CD4-positive, CD25-positive, alpha-beta regulatory T cell (primary cell): ENCODE measurements at regions not wholly inside any gene's neighbourhood (a gene's known extent, or its start where the extent isn't known, plus 50 kb on each side); places are given as distances from the start of the nearest gene placed in this dataset.
"Not testable (repeated sequence)": the region's sequence is repeated elsewhere in the genome, so short reads cannot be mapped to it uniquely, and the experiment has no call there.

ENCODE experiments used
- ATAC-seq, 2 donors: fragments of 150-1000 bp; cut with Tn5 transposase; one replicate each; pipeline ENCODE4 v1.10.0; 2021; ENCODE audit warnings: low read depth in 2 of 2, moderate number of reproducible peaks in 2 of 2, moderate library complexity in 1 of 2
- DNase-seq, 3 donors: peaks; one replicate each; pipeline versions ENCODE4 v3.0.0 to v3.0.0-alpha.2; 2012 to 2022; ENCODE audit warnings: mixed read lengths in 1 of 3
- H3K27ac ChIP-seq: one replicate; pipeline ENCODE4 v1.7.0; 2013; ENCODE audit warnings: mild to moderate bottlenecking, low read length; ENCODE audit not compliant: insufficient read depth, poor library complexity, severe bottlenecking
- H3K27me3 ChIP-seq: one replicate; pipeline ENCODE4 v1.7.0; 2013; ENCODE audit warnings: low read length; ENCODE audit not compliant: control insufficient read depth, insufficient read depth
- H3K36me3 ChIP-seq: one replicate; pipeline ENCODE4 v1.7.0; 2013; ENCODE audit warnings: mild to moderate bottlenecking, low read length, moderate library complexity; ENCODE audit not compliant: control insufficient read depth, insufficient read depth
- H3K4me1 ChIP-seq: 2 replicates; pipeline ENCODE4 v1.7.0; 2013; ENCODE audit warnings: mild to moderate bottlenecking, low read length; ENCODE audit not compliant: insufficient read depth, control insufficient read depth, poor library complexity, severe bottlenecking
- H3K4me3 ChIP-seq: one replicate; pipeline ENCODE4 v1.7.0; 2013; ENCODE audit warnings: low read depth, mild to moderate bottlenecking, low read length, moderate library complexity
- H3K9me3 ChIP-seq, 2 experiments: 1 replicate in 1 of 2; 2 replicates in 1 of 2; pipeline ENCODE4 v1.7.0; 2013; ENCODE audit warnings: low read length in 2 of 2, mild to moderate bottlenecking in 1 of 2, moderate library complexity in 1 of 2; ENCODE audit not compliant: control insufficient read depth in 2 of 2
- H3K27ac Mint-ChIP-seq, 3 donors: one replicate each; pipeline ENCODE4 v1.8.0; 2020 to 2022; ENCODE audit warnings: mild to moderate bottlenecking in 3 of 3, mixed read lengths in 3 of 3, moderate library complexity in 2 of 3
- H3K27me3 Mint-ChIP-seq: one replicate; pipeline ENCODE4 v1.8.0; 2022; ENCODE audit warnings: mild to moderate bottlenecking, mixed read lengths
- H3K36me3 Mint-ChIP-seq: one replicate; pipeline ENCODE4 v1.8.0; 2020; ENCODE audit warnings: mixed read lengths
- H3K4me1 Mint-ChIP-seq, 4 donors: one replicate each; pipeline ENCODE4 v1.8.0; 2020 to 2022; ENCODE audit warnings: mixed read lengths in 4 of 4, mild to moderate bottlenecking in 1 of 4
- H3K4me3 Mint-ChIP-seq, 4 donors: one replicate each; pipeline ENCODE4 v1.8.0; 2020 to 2022; ENCODE audit warnings: mild to moderate bottlenecking in 4 of 4, mixed read lengths in 4 of 4, moderate library complexity in 3 of 4
- H3K9me3 Mint-ChIP-seq, 7 donors: one replicate each; pipeline ENCODE4 v1.8.0; 2020 to 2022; ENCODE audit warnings: mixed read lengths in 7 of 7, mild to moderate bottlenecking in 3 of 7, moderate library complexity in 2 of 7

DNA sequence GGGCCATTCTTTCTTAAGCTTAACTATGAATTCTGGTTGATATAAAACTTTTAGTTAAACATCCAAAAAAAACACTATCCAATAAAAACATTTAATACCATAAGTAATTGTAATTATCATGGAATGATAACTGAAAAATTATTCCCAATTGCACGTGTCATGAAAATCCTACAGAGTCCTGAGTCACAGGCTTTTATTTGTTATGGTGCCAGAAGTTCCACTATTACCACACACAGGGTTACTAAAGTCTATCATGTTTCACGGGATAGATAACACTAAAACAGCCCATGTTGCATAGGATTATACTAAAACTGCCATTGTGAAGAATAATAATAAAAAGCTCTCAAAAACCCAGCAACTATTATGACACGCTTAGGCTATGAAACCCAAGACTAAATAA, 1381.8 kb downstream of the EFNA5 start:
- H3K4me3 Mint-ChIP-seq = no peak overlapping the region
- ATAC-seq = no peak

DNA sequence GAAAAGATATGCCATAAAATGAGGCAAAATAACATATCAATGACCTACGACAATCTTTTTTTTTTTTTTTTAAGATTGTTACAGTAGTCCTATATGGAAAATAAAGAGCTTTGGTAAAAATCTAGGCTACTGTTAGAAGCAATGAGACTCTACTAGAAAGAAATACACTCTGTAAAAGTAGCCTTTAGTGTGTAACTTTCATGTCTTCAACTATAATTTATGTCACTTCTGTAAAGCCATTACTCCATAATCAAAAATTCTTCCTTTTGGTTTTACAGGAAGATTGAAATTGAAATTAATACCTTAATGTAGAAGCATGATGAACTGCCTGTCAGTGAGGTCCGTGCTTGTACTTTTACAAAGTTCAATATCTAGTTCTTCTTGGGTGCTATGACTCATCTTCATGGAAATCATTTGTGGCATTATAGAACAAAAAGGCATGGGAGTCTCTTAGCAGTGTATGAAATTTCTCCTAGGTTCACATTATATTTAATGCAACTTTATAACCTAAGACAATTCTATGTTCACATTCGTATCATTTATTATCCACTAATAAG, 1393.1 kb downstream of the EFNA5 start:
- peaks cover 0 to 5% (median under 1%) of the 10 kb centered on the region in 7 donors for H3K9me3 Mint-ChIP-seq
- Histone ChIP-seq H3K4me3 (no peak overlapping the region), H3K36me3 (no peaks in the 10 kb centered on the region), H3K4me1 (no peaks in the 10 kb centered on the region), H3K27me3 (no peaks in the 10 kb centered on the region), H3K9me3 (no peaks in the 10 kb centered on the region), H3K27ac (no peak overlapping the region)
- no peaks in the 10 kb centered on the region for H3K27me3 Mint-ChIP-seq
- ATAC-seq (no peak), DNase-seq (no peak)
- H3K27ac Mint-ChIP-seq = no peak overlapping the region
- H3K36me3 Mint-ChIP-seq = no peaks in the 10 kb centered on the region
- no peaks in the 10 kb centered on the region for H3K4me1 Mint-ChIP-seq
- H3K4me3 Mint-ChIP-seq = no peak overlapping the region

More for the DNA sequence above, 1381.8 kb downstream of the EFNA5 start:
- DNase-seq = no peak
- Histone ChIP-seq H3K9me3 (peaks cover 2 to 3% of the 10 kb centered on the region in 2 experiments), H3K36me3 (no peaks in the 10 kb centered on the region), H3K27ac (no peak overlapping the region), H3K4me1 (no peaks in the 10 kb centered on the region), H3K27me3 (no peaks in the 10 kb centered on the region), H3K4me3 (no peak overlapping the region)
- Mint-ChIP-seq H3K36me3 (no peaks in the 10 kb centered on the region), H3K27me3 (no peaks in the 10 kb centered on the region), H3K27ac (no peak overlapping the region), H3K4me1 (no peaks in the 10 kb centered on the region), H3K9me3 (peaks cover 2 to 19% (median 8%) of the 10 kb centered on the region in 7 donors)

DNA sequence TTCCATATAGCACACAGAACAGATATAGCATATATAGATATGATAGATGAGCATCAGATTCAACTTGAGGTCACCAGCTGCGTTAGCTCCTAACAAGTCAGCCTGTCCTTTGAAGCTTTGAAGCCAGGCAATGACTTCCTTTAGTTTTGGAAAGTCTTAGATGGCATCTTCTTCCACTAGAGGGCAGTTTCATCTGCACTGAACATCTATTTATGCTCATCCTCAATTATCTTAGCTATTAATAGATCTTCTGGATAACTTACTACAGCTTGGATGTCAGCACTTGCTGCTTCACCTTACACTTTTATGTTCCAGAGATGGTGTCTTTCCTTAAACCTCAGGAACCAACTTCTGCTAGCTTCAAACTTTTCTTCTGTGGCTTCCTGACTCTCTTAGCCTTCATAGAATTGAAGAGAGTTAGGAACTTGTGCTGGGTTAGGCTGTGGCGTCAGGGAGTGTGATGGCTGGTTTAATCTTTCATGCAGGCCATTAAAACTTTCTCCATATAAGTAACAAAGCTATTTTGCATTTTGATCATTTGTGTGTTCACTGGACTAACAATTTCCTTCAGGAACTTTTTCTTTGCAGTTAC, 1401.4 kb downstream of the EFNA5 start:
- H3K27me3 Mint-ChIP-seq = no peaks in the 10 kb centered on the region
- Histone ChIP-seq H3K4me1 (no peaks in the 10 kb centered on the region), H3K4me3 (no peak overlapping the region), H3K27me3 (no peaks in the 10 kb centered on the region), H3K36me3 (no peaks in the 10 kb centered on the region), H3K9me3 (peaks cover 0 to 2% of the 10 kb centered on the region in 2 experiments), H3K27ac (no peak overlapping the region)
- no peak overlapping the region for H3K27ac Mint-ChIP-seq
- no peaks in the 10 kb centered on the region for H3K36me3 Mint-ChIP-seq
- peaks cover 0 to 5% (median 0%) of the 10 kb centered on the region in 4 donors for H3K4me1 Mint-ChIP-seq
- peaks cover 4 to 16% (median 10%) of the 10 kb centered on the region in 7 donors for H3K9me3 Mint-ChIP-seq
- H3K4me3 Mint-ChIP-seq = no peak overlapping the region
- ATAC-seq (no peak), DNase-seq (no peak)

DNA sequence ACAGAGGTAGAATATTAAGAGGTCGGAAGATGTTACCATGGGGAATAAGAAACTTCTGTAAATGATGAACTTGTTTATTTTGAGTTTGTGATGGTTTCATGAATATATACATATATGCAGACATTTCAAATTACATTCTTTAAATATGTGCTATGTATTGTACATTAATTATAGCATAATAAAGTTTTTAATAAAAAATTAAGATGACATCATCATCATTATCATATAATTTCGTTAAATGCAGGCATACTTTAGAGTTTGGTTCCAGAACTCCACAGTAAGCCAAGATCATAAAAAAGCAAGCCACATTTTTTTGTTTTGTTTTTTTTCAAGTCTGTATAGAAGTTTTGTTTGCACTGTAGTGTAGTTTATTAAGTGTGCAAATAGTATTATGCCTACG, 1403.5 kb downstream of the EFNA5 start:
- no peak overlapping the region for H3K27ac Mint-ChIP-seq

DNA sequence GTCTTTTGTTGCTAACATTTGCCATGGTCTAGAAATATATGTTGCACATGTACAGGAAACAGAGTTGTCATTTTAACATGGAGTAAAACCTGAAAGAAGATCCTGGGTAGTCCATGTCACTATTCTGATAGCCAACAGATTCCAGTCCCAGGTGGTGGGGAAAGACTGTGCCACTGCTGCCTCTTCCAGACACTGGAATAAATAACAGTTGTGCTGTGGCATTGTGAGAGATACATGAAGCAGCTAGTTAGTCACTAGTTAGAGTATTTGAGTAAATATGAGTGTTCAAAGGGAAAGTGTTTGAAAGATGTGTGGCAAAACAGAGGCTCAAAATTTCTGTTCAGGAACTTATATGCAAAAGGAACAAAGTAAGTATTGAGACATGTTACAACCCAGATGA, 1408.3 kb downstream of the EFNA5 start:
- ATAC-seq (no peak), DNase-seq (no peak)
- no peak overlapping the region for H3K27ac ChIP-seq
- no peaks in the 10 kb centered on the region for H3K4me1 Mint-ChIP-seq
- H3K27me3 Mint-ChIP-seq = no peaks in the 10 kb centered on the region
- H3K36me3 ChIP-seq = no peaks in the 10 kb centered on the region
- no peak overlapping the region for H3K27ac Mint-ChIP-seq
- peaks cover 0 to 2% of the 10 kb centered on the region in 2 experiments for H3K9me3 ChIP-seq
- H3K4me3 Mint-ChIP-seq = no peak overlapping the region
- no peaks in the 10 kb centered on the region for H3K36me3 Mint-ChIP-seq
- H3K9me3 Mint-ChIP-seq = peaks cover 0 to 11% (median 4%) of the 10 kb centered on the region in 7 donors
- no peak overlapping the region for H3K4me3 ChIP-seq
- H3K27me3 ChIP-seq = no peaks in the 10 kb centered on the region
- no peaks in the 10 kb centered on the region for H3K4me1 ChIP-seq

More for the DNA sequence above, 1403.5 kb downstream of the EFNA5 start:
- Histone ChIP-seq H3K9me3 (peaks cover 0 to 2% of the 10 kb centered on the region in 2 experiments), H3K36me3 (no peaks in the 10 kb centered on the region), H3K4me1 (no peaks in the 10 kb centered on the region), H3K27ac (no peak overlapping the region), H3K4me3 (no peak overlapping the region), H3K27me3 (no peaks in the 10 kb centered on the region)
- Mint-ChIP-seq H3K27me3 (no peaks in the 10 kb centered on the region), H3K36me3 (no peaks in the 10 kb centered on the region), H3K4me1 (peaks cover 0 to 5% (median 0%) of the 10 kb centered on the region in 4 donors), H3K4me3 (no peak overlapping the region), H3K9me3 (peaks cover 4 to 13% (median 6%) of the 10 kb centered on the region in 7 donors)
- ATAC-seq (no peak), DNase-seq (no peak)

DNA sequence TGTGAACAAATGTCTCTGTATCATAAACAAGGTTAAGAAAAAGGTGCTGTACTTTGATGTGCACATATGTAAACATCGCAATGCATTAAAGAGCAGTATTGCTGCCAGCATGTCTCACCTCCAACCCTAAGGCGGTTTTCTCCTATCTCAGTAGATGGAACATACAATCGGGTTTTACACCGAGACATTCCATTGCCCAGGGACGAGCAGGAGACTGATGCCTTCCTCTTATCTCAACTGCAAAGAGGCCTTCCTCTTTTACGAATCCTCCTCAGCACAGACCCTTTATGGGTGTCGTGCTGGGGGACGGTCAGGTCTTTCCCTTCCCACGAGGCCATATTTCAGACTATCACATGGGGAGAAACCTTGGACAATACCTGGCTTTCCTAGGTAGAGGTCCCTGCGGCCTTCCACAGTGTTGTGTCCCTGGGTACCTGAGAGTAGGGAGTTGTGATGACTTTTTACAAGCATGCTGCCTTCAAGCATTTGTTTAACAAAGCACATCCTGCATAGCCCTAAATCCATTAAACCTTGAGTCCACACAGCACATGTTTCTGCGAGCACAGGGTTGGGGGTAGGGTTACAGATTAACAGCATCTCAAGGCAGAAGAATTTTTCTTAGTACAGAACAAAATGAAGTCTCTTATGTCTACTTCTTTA, 1411.2 kb downstream of the EFNA5 start:
- not testable (repeated sequence) for H3K4me3 ChIP-seq, DNase-seq, H3K9me3 ChIP-seq, H3K4me1 ChIP-seq, H3K4me1 Mint-ChIP-seq, H3K4me3 Mint-ChIP-seq, H3K36me3 ChIP-seq, H3K27me3 ChIP-seq, H3K27me3 Mint-ChIP-seq, ATAC-seq, H3K27ac ChIP-seq, H3K36me3 Mint-ChIP-seq
- Mint-ChIP-seq H3K27ac (peak overlapping the region in 1 of 3 donors; percentile 33), H3K9me3 (peaks cover 0 to 14% (median 6%) of the 10 kb centered on the region in 7 donors)

DNA sequence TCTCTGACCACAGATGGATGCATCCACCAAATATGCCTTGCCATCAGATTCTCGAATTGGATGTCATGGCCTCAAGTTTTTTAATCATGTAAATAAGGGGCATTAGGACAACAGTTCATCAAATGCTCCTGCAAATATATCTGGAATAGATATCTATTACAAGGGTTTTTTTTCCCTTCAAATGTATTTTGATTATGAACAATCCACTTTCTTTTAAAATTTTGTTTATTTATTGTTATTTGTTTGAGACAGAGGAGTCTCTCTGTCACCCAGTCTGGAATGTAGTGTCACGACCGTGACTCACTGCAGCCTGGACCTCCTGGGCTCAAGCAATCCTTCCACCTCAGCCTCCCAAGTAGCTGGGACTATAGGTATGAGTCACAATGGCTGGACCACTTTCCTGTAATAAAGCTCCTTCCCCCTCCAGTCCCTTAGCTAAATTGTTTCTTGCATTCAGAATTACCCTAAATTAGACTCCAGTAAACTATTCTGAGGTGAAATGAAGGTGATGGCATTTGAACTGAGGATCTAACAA, 1412.1 kb downstream of the EFNA5 start:
- Histone ChIP-seq H3K27ac (no peak overlapping the region), H3K27me3 (no peaks in the 10 kb centered on the region), H3K9me3 (no peaks in the 10 kb centered on the region), H3K36me3 (no peaks in the 10 kb centered on the region), H3K4me1 (no peaks in the 10 kb centered on the region), H3K4me3 (no peak overlapping the region)
- ATAC-seq = no peak
- Mint-ChIP-seq H3K36me3 (no peaks in the 10 kb centered on the region), H3K27ac (no peak overlapping the region), H3K9me3 (peaks cover under 1 to 22% (median 6%) of the 10 kb centered on the region in 7 donors), H3K4me3 (no peak overlapping the region), H3K27me3 (no peaks in the 10 kb centered on the region), H3K4me1 (no peaks in the 10 kb centered on the region)
- no peak for DNase-seq
